GM19351 (cell line): ENCODE measurements at regions not wholly inside any gene's neighbourhood (a gene's known extent, or its start where the extent isn't known, plus 50 kb on each side); places are given as distances from the start of the nearest gene placed in this dataset.

Experiments used
- ATAC-seq: cut with Tn5 transposase; IDR thresholded peaks from one replicate; pipeline ENCODE4 v1.9.1; 2021; ENCODE audit warnings: mild to moderate bottlenecking, moderate library complexity; ENCODE audit not compliant: unreplicated experiment

- no peak for ATAC-seq
Observed at GRCh38 chr4:138964716-138965426, 50.7 kb upstream of the NOCT start.

DNA sequence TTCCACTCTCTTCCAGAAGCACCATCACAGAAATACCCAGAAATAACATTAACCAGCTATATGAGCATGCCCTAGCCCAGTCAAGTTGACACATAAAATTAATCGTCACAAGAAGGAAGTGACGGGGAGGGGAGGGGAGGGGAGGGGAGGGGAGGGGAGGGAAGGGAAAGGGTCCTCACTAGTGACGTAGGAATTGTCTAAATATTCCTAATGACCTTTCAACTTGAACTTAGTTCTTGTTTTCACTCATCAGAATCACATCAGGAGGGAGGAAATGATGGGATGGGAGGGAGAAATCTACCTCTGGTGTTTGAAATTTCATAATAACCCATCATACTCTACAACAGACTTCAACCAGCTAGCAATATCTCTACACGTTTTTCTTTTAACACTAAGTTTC, 52.2 kb upstream of the NOCT start:
- no peak for ATAC-seq

GRCh38 chr4:138961664-138962063, 53.9 kb upstream of the NOCT start:
- no peak for ATAC-seq

GRCh38 chr4:138961129-138961528, 54.5 kb upstream of the NOCT start:
- ATAC-seq: no peak

DNA sequence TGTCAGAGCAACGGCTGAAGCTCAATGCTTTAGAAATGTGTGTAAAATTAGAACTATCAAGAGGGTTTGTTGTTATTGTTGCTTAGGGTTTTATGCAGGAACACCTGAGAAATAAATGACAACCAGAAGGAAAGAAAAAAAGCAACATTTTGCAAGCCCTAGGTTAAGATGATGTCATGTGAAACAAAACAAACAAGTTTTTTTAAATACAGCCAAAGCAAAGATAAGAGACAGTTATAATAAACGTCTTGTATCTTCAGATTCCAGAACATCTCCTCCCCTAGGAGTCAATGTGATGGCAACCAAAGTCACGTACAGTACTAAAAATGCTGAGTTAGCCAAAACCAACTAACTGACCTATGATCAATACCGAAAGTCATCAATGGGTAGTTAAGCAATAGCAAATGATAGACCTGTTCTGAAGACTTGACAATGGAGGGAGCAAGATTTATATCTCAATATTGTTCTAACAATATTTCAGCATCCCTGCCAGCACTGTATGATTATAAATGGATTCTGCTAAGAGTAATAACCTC, 55.3 kb upstream of the NOCT start:
- ATAC-seq: no peak

DNA sequence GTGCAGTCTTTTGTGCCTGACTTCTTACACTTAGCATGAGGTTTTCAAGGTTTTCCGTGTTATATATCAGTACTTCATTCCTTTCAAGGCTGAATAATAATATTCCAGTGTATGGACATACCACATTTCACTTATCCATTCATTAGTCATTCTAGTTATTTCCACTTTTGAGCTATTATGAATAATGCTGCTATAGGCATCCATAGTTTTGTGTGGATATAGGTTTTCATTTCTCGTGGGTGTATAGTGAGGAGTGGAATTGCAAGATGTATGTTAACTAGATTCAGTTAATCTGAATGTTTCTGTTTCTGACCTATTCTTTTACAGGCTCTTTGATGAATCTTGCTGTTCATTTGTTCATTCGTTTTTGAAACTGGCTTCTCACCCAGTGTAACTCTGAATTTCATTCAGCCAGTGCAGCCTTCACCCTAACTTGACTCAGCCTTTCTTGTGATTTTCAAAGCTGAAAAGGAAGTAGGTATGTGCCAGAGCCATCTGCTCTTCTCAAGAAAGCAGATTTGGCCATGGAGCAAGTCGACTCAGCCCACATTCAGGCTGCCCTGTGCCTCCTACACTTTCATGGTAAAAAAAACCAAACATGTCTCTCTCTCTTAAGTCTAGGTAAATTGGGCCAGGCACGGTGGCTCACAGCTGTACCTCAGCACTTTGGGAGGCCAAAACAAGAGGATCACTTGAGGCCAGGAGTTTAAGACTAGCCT, 56.3 kb upstream of the NOCT start:
- no peak for ATAC-seq

DNA sequence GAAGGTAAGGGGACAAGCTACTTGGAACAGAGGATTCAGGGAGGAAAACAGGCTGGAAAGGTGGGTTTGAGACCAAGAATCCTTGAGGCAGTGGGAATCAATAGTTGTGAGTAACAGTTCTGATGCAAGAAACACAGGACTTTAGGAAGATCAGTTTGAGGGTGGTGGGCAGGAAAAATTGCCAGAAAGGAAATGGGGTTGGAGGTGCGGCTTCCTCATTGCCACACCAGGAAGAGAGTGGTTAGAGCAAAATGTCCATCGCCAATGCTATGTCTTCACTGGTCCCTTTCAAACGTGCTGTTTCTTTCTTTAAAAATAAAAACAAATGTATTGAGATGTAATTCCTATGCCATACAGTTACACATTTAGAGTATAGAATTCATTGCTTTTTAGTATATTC, 57.1 kb upstream of the NOCT start:
- ATAC-seq: no peak

- no peak for ATAC-seq
Observed at GRCh38 chr4:138957302-138957701, 58.3 kb upstream of the NOCT start.

GRCh38 chr4:138954428-138954827, 61.2 kb upstream of the NOCT start:
- no peak for ATAC-seq

DNA sequence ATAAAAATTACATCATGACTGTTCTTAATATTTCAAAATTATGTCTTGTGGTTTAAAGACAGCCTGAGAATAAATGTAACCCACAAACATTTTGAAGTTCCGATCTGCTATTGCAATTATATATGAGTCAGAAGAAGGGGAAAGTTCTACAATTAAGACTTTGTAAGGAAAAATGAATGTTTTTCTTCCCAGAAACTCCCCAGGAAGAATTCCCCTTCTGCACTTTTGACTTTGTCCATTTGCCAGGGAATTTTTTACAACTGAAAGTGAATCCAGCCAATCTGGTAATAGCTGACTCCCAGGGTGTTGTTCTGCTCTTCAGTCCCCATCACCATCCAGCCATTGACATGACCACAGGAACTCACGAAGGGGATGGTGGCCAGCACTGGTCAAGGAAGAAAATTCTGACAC, 61.6 kb upstream of the NOCT start:
- ATAC-seq: no peak

DNA sequence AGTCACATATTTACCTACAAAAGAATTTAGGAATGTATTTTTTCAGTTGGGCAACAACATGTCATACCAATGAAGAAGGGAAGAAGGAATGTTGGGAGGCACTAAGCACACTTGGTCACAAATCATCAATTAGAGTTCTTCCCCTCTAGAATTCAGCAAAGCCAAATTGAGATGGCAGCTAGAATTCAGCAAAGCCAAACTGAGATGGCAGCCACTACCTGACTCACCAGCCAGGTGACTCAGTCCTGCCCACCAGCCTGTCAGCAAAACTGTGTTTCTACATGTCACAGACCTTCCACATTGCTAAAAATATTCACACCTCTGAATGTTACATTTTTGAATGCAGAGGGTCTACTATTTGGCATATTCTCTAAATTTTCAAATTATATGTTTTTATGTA, 63.2 kb upstream of the NOCT start:
- no peak for ATAC-seq

DNA sequence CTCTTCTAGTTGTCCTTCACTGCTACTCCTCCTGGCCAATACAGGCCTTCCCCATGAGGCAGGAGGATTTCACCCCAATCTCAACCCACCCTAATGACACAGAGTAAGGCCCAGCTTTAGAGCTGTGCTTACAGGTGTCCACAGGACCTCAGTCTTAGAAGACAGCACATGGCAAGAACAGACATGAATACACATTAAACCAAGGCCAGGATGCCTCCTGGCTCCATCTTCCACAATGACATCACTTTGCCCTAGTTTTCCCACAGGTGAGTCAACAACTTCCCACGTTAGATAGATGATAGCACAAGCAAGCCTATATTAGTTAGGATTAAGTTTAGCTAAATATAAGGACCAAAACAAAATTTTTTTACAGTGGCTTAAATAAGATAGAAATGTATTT, 63.8 kb upstream of the NOCT start:
- no peak for ATAC-seq

DNA sequence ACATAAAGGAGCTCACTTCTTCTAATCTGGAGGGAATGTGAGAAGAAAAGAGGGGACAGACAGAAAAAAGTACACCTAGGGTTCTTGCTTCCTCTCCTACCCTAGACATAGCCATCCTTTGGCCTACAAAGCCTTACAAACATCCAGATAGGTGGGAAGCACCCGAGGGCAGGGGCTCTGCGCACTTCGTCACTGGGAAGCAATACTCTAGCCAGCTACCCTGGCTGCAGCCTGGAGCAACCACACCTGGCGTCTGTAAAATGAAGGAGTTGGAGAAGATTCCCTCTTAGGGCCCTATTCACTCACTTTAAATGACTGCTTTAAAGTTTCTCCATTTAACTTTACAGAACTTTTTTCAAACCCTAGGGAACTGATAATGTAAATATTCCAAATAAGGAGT, 65.7 kb upstream of the NOCT start:
- ATAC-seq: no peak

- no peak for ATAC-seq
Observed at GRCh38 chr4:138948918-138949317, 66.7 kb upstream of the NOCT start.

GRCh38 chr4:138946306-138946705, 69.3 kb upstream of the NOCT start:
- no peak for ATAC-seq

- no peak for ATAC-seq
Observed at GRCh38 chr4:138945840-138946239, 69.7 kb upstream of the NOCT start.

DNA sequence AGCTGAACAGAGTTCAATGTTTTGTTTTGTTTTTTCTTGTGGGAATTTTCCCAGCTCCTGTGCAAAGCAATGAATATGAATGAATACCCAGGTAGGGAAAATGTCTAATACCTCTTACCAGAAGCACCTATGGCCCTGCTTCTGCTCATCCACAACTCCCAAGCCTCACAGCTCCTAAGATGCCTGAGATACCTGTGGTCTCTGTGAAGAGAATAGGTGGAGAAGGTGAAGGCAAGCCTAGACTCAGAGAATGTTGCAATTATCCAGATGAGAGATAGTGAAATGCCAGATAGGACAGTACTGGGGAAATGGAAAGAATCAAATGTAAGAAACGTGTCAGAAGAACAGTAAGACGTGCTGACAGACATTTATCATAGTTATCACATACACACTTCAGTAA, 70.2 kb upstream of the NOCT start:
- ATAC-seq: no peak

DNA sequence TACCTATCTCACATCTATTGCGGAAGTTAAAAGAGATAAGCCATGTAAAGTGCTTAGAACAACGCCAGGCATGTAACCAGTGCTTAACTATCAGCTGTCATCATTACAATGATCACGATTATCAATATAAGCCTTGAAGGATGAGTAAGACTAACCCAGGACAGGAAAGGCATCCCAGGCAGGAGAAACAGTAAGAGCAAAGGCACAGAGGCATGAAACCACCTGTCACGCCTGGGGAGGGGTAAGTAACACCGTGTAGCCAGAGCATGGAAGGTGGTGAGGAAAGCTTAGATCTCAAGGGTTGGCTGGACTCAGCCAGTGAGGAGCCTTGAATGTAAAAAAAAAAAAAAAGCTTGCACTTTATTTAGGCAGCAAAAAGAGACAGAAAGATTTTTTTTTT, 71.7 kb upstream of the NOCT start:
- no peak for ATAC-seq

DNA sequence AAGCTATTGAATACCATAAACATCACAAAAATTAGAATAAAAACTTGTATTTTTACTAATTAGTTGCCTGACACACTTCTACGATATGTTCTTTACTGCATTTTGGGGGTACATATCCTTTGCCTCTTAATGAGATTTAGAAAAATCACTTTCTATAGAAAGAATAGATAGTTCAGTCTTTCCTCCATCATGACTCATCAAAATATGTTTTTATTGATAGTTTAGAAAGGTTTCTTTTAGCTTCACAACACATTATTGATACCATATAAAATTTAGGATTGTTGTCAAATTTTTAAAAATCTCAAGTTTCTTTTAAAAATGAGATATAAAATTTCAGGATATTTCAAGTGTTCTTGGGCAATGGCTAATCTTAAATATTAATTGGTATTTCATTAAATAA, 74.5 kb upstream of the NOCT start:
- ATAC-seq: no peak

DNA sequence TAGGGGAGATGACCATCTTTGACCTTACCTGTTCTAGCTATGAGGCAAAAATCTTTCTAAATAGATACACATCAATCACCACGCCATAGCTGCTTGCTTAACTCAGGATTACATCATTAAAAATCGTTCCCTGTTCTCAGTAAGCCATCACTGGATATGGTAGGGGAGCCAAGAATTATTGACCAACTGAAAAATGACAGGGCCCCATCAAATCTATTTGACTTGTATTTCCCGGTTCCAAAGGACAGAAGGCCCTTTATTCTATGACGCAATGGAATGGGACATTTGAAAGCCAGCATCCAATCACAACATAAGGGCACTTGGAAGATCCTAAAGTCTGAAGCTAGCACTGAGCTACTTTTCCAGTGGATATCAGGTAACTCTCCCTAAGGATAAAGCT, 75.6 kb upstream of the NOCT start:
- ATAC-seq: no peak

DNA sequence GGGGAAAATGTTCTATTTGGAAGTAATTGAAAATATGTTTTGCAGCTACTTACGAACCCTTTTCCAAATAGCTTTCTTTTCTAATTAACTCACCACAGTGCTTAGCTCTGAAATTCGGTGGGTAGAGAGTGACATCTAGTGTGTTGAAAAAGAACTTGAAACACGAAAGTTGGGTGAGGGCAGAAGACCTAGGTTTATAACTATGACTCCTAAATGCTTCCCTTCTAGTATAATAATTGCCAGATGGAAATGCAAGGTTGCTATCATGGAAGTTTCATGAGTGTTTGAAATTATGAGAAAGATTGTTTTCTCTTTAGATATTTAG, 77.3 kb upstream of the NOCT start:
- peak; percentile 80 for ATAC-seq

- ATAC-seq: no peak
Observed at GRCh38 chr4:138935135-138935807, 80.3 kb upstream of the NOCT start.
